ENCODE measurements at regions not wholly inside any gene's neighbourhood (a gene's known extent, or its start where the extent isn't known, plus 50 kb on each side); places are given as distances from the start of the nearest gene placed in this dataset.

DNA sequence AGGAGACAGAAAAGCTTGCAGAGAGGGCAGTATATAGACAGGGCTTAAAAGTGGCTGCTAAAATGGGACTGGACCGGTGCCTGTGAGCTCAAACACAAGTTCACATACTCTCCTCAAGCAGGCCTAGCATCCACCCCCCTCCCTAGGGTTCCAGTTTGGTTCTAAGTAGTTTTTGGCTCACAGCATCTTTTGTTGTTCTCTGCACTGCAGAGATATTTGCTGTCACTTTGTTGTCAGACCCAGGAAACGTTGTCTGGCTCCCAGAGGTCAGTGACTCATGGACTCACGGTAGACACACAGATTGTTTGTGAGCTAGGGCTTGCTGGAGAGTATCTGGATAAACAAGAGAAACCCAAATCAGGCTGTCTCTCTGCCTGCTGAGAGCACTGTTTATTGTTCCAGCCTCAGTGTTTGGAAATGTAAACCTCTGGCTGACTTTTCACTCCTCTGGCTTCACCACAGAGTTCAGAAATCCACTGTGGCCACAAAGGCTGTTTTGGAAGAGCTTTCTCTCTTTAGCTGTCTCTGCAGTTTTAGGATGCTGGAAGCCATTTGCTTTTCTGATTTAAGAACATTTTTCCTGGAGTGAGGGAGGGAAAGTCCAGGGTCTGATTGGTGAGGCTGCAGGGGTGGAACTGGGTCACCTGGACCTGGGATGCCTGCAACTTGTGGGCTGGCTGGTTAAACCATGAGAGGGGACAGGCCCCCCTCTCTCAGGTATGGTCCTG, 303.7 kb upstream of the PLET1 start:
- TF ChIP-seq, protein P1, sequence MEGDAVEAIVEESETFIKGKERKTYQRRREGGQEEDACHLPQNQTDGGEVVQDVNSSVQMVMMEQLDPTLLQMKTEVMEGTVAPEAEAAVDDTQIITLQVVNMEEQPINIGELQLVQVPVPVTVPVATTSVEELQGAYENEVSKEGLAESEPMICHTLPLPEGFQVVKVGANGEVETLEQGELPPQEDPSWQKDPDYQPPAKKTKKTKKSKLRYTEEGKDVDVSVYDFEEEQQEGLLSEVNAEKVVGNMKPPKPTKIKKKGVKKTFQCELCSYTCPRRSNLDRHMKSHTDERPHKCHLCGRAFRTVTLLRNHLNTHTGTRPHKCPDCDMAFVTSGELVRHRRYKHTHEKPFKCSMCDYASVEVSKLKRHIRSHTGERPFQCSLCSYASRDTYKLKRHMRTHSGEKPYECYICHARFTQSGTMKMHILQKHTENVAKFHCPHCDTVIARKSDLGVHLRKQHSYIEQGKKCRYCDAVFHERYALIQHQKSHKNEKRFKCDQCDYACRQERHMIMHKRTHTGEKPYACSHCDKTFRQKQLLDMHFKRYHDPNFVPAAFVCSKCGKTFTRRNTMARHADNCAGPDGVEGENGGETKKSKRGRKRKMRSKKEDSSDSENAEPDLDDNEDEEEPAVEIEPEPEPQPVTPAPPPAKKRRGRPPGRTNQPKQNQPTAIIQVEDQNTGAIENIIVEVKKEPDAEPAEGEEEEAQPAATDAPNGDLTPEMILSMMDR (IDR thresholded peaks at IDR 0.05) = no peak
- no peak for TF ChIP-seq POLR2A (IDR thresholded peaks at IDR 0.05)

Measured in testis (tissue), 2 donors.